ENCODE measurements at regions not wholly inside any gene's neighbourhood (a gene's known extent, or its start where the extent isn't known, plus 50 kb on each side); places are given as distances from the start of the nearest gene placed in this dataset.

DNA sequence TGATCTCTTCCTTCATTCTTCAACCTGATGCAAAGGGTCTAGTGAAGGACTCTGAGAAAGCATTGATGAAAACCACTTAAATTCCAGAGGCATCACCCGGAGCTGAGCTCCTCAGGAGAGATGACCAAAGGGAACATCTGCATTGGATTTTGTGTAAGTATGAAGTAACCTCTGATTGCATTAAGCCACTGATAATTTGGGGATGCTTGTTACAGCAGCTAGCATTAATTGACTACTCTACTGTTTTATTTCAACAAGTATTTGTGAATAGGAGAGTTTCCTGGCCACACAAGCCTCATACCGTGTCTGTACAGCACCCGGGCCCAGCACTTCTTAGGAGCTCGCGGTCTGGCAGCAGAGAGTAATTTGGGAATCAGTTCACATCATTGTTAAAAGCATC, 250.7 kb upstream of the POU3F1 start:
- Mint-ChIP-seq H3K4me1 (ENCODE audit: low read depth) (no peaks in the 10 kb centered on the region), H3K27me3 (peaks cover 48% of the 10 kb centered on the region), H3K27ac (no peak overlapping the region), H3K4me3 (no peak overlapping the region), H3K36me3 (ENCODE audit: low read depth) (no peaks in the 10 kb centered on the region), H3K9me3 (no peaks in the 10 kb centered on the region)
- TF ChIP-seq, protein P1, sequence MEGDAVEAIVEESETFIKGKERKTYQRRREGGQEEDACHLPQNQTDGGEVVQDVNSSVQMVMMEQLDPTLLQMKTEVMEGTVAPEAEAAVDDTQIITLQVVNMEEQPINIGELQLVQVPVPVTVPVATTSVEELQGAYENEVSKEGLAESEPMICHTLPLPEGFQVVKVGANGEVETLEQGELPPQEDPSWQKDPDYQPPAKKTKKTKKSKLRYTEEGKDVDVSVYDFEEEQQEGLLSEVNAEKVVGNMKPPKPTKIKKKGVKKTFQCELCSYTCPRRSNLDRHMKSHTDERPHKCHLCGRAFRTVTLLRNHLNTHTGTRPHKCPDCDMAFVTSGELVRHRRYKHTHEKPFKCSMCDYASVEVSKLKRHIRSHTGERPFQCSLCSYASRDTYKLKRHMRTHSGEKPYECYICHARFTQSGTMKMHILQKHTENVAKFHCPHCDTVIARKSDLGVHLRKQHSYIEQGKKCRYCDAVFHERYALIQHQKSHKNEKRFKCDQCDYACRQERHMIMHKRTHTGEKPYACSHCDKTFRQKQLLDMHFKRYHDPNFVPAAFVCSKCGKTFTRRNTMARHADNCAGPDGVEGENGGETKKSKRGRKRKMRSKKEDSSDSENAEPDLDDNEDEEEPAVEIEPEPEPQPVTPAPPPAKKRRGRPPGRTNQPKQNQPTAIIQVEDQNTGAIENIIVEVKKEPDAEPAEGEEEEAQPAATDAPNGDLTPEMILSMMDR (IDR thresholded peaks at IDR 0.05) = no peak
- ATAC-seq (no peak), DNase-seq (no peak)
- intact Hi-C loops (cut with micrococcal nuclease) = no loop called here
- CTCF ChIA-PET = no interaction called here
- POLR2A ChIA-PET = no interaction called here

DNA sequence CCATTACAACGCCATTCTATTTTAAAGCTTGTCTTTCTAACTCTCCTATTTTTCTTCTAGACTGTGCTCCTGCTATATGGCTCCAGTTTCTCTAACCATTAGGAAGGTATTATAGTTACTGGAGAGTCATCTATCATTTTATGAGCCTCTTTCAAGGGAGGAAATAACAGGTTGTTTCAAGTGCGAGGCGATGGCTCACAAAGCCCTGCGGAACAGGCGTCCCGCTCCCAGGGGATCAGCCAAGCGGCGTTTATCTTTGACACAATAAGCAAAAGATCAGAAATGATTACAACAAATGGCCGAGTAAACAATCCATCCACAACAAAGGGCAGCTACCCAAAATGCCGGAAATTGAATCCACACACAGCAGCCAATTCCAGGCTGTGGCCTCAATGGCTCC, 249.5 kb upstream of the POU3F1 start:
- Mint-ChIP-seq H3K4me3 (no peak overlapping the region), H3K9me3 (no peaks in the 10 kb centered on the region), H3K27ac (no peak overlapping the region), H3K4me1 (ENCODE audit: low read depth) (no peaks in the 10 kb centered on the region), H3K36me3 (ENCODE audit: low read depth) (no peaks in the 10 kb centered on the region), H3K27me3 (peaks cover 53% of the 10 kb centered on the region)
- DNase-seq (no peak), ATAC-seq (no peak)
- TF ChIP-seq, protein P1 (IDR thresholded peaks at IDR 0.05) = no peak
- CTCF ChIA-PET = interaction anchor here (0.7 kb wide), 1 partner anchor 10 kb away, joined by 3 read pairs; no protein-coding TSS in a partner anchor
- POLR2A ChIA-PET = no interaction called here
- intact Hi-C loops (cut with micrococcal nuclease) = no loop called here

DNA sequence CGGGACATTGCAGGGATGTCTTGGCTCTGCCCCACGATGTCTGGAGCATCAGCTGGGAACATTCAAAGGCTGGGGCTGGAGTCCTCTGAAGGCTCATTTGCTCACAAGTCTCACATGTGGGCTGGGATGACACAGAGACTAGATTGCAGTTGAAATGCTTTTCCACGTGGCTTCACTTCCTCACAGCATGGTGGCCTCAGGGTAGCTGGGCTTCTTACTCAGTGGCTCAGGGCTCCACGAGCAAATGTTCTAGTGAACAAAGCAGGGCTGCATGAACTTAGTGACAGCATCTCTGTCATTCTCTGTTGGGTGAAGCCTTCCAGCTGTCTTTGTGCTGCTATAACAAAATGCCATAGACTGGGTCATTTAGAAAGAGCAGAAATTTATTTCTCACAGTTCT, 247.0 kb upstream of the POU3F1 start:
- H3K4me3 Mint-ChIP-seq = no peak overlapping the region
- ATAC-seq (no peak), DNase-seq (no peak)
- H3K36me3 Mint-ChIP-seq (ENCODE audit: low read depth) = no peaks in the 10 kb centered on the region
- TF ChIP-seq, protein P1 (IDR thresholded peaks at IDR 0.05) = no peak
- H3K27me3 Mint-ChIP-seq = peaks cover 60% of the 10 kb centered on the region
- CTCF ChIA-PET = no interaction called here
- H3K27ac Mint-ChIP-seq = no peak overlapping the region
- intact Hi-C loops (cut with micrococcal nuclease) = no loop called here
- no peaks in the 10 kb centered on the region for H3K9me3 Mint-ChIP-seq
- no peaks in the 10 kb centered on the region for H3K4me1 Mint-ChIP-seq (ENCODE audit: low read depth)
- POLR2A ChIA-PET = no interaction called here

DNA sequence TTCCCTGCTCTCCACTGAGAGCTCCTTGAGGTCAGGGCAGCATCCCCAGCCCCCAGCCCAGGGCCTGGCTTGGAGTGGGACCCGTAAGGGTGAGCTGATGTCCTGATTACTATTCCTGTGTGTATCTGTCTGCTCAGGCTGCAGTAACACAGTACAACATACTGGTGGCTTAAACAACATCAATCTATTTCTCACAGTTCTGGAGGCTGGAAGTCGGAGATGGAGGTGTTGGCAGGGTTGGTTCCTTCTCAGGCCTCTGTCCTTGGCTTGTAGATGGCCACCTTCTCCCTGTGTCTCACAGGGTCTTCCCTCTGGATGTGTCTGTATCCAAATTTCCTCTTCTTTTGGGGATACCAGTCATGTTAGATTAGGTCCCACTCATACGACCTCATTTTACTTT, 246.4 kb upstream of the POU3F1 start:
- H3K27ac Mint-ChIP-seq = no peak overlapping the region
- DNase-seq = no peak
- H3K4me3 Mint-ChIP-seq = no peak overlapping the region
- peaks cover 54% of the 10 kb centered on the region for H3K27me3 Mint-ChIP-seq
- ATAC-seq = no peak
- intact Hi-C loops (cut with micrococcal nuclease) = no loop called here
- TF ChIP-seq, protein P1 (IDR thresholded peaks at IDR 0.05) = no peak
- CTCF ChIA-PET = no interaction called here
- POLR2A ChIA-PET = no interaction called here
- H3K9me3 Mint-ChIP-seq = no peaks in the 10 kb centered on the region
- H3K4me1 Mint-ChIP-seq (ENCODE audit: low read depth) = no peaks in the 10 kb centered on the region
- no peaks in the 10 kb centered on the region for H3K36me3 Mint-ChIP-seq (ENCODE audit: low read depth)

DNA sequence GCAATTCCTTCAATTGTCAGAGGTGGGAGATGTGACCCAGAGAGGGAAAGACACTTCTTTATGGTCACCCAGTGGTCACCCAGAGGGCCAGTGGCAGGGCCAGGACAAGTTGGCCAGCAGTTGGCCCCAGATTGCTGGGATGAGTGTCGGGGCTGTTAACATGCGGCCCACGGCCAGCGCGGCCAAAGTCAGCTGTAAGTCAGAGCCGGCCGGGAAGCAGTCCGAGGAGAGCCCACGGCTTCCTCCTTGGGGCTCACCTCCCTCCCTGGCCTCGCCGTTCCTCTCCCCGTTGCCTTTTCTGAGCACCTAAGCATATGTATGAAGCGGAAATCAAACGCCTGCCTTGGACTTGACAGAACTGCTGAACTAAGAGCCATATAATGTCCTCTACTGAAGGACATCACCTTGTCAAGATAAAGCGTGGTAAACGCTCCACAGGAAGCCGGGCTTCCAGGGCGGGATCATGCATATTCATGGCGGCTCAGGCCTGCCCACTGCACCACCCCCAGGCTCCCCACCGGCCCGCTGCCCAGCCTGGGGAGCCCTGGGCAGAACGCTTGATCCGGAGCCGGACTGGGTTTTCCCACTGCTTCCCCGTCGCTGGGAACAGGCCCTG, 245.4 kb upstream of the POU3F1 start:
- intact Hi-C loops (cut with micrococcal nuclease) = no loop called here
- H3K27me3 Mint-ChIP-seq = peaks cover 48% of the 10 kb centered on the region
- no peaks in the 10 kb centered on the region for H3K9me3 Mint-ChIP-seq
- ChIA-PET CTCF (no interaction called here), POLR2A (no interaction called here)
- no peak overlapping the region for H3K4me3 Mint-ChIP-seq
- no peak for DNase-seq
- no peaks in the 10 kb centered on the region for H3K4me1 Mint-ChIP-seq (ENCODE audit: low read depth)
- H3K27ac Mint-ChIP-seq = no peak overlapping the region
- no peaks in the 10 kb centered on the region for H3K36me3 Mint-ChIP-seq (ENCODE audit: low read depth)
- TF ChIP-seq, protein P1 (IDR thresholded peaks at IDR 0.05) = no peak
- ATAC-seq = no peak

Measured in activated CD8-positive, alpha-beta T cell treated with anti-CD3 and anti-CD28 coated beads for 36 hours (primary cell).